Heart right ventricle (tissue), 16 donors: ENCODE measurements at regions not wholly inside any gene's neighbourhood (a gene's known extent, or its start where the extent isn't known, plus 50 kb on each side); places are given as distances from the start of the nearest gene placed in this dataset.

Source experiments
- ATAC-seq, 8 donors: fragments of 200-7000 bp; cut with Tn5 transposase; one replicate each; pipeline ENCODE4 v1.9.1; 2020; ENCODE audit warnings: mild to moderate bottlenecking in 8 of 8, moderate library complexity in 8 of 8, moderate number of reproducible peaks in 1 of 8
- DNase-seq, 2 donors: peaks; one replicate each; pipeline ENCODE4 v3.0.0-alpha.2; 2020
- H3K27ac ChIP-seq, 10 donors: fragments of 200-600 bp; sonication (generic) in 2 of 10; one replicate each; pipeline versions ENCODE4 v1.5.0 to v1.8.0; 2020 to 2022; ENCODE audit warnings: mild to moderate bottlenecking in 3 of 10
- H3K27me3 ChIP-seq, 7 donors: fragments of 200-600 bp; one replicate each; pipeline ENCODE4 v1.8.0; 2021 to 2022; ENCODE audit warnings: mild to moderate bottlenecking in 2 of 7
- H3K36me3 ChIP-seq, 9 donors: fragments of 200-600 bp; sonication (generic) in 1 of 9; one replicate each; pipeline versions ENCODE4 v1.5.0 to v1.8.0; 2020 to 2022; ENCODE audit warnings: mild to moderate bottlenecking in 2 of 9
- H3K4me1 ChIP-seq, 9 donors: fragments of 200-600 bp; sonication (generic) in 1 of 9; one replicate each; pipeline versions ENCODE4 v1.5.0 to v1.8.0; 2020 to 2022; ENCODE audit warnings: mild to moderate bottlenecking in 4 of 9
- H3K4me3 ChIP-seq, 10 donors: fragments of 200-600 bp; sonication (generic) in 2 of 10; one replicate each; pipeline versions ENCODE4 v1.5.0 to v1.8.0; 2020 to 2022; ENCODE audit warnings: mild to moderate bottlenecking in 7 of 10, moderate library complexity in 2 of 10
- H3K9me3 ChIP-seq, 11 donors: fragments of 200-600 bp in 10 of 11; sonication (generic) in 2 of 11; one replicate each; pipeline versions ENCODE4 v1.5.0 to v1.8.0; 2013 to 2022; ENCODE audit warnings: mild to moderate bottlenecking in 2 of 11, control low read depth in 1 of 11, moderate library complexity in 1 of 11
- WGBS, 2 donors: extraction: QIAGEN DNeasy Blood & Tissue Kit; methylation state at CpG; one replicate each; pipeline ENCODE4 v1.1.7; 2013; ENCODE audit warnings: inconsistent platforms in 1 of 2; 5-methylcytosine and 5-hydroxymethylcytosine counted together
- intact Hi-C, 10 donors: fragments of 100-400 bp; cut with DNase I; formaldehyde crosslinking; loops; one replicate each; pipeline versions ENCODE4 v1.11.1 to v1.14.2; 2022
- TF ChIP-seq, protein P1 (sequence below), 9 donors: fragments of 200-600 bp; sonication (generic) in 2 of 9; IDR thresholded peaks; one replicate each; pipeline versions ENCODE4 v1.5.0 to v1.8.0; 2021 to 2022; ENCODE audit warnings: antibody characterized with exemption in 9 of 9, mild to moderate bottlenecking in 5 of 9, moderate library complexity in 1 of 9
- donor health status: Arrhythmogenic right ventricular cardiomyopathy.
- donor health status: ischemic (EF 13 %, LVEDD 7.1; RV severe dilation, severe dysfunction).
- donor health status: healthy with polysubstance abuse.
- donor health status: DM: no; HTN: yes; CAD: no.
- donor health status: DM: no; HTN: no; CAD: no.
- donor health status: ischemic (EF 25% LVEDD 6.9; RV normal size, moderate dysfunction).
- donor health status: ischemic (EF 25% LVEDD 5.7; RV mildly dilated, moderate dysfunction).
- donor health status: healthy.
- donor health status: DM: yes; HTN: yes; CAD: no.
- donor health status: Ischemic cardiomyopathy.
- donor health status: ischemic (EF 35%, LVEDD 5.7; RV mildly dilated, moderate dysfunction).
- donor health status: nonischemic (EF 11% LVEDD 7.7; RV severe dilation, severe dysfunction).
- donor health status: DM: yes; HTN: yes; CAD: no.
- donor health status: PGD.
- donor health status: ischemic (EF 29% LVEDD 5.4; RV normal size, mild dysfunction).
- donor health status: nonischemic (EF 23%, LVEDD 6.1; RV moderate dilation, normal function).

DNA sequence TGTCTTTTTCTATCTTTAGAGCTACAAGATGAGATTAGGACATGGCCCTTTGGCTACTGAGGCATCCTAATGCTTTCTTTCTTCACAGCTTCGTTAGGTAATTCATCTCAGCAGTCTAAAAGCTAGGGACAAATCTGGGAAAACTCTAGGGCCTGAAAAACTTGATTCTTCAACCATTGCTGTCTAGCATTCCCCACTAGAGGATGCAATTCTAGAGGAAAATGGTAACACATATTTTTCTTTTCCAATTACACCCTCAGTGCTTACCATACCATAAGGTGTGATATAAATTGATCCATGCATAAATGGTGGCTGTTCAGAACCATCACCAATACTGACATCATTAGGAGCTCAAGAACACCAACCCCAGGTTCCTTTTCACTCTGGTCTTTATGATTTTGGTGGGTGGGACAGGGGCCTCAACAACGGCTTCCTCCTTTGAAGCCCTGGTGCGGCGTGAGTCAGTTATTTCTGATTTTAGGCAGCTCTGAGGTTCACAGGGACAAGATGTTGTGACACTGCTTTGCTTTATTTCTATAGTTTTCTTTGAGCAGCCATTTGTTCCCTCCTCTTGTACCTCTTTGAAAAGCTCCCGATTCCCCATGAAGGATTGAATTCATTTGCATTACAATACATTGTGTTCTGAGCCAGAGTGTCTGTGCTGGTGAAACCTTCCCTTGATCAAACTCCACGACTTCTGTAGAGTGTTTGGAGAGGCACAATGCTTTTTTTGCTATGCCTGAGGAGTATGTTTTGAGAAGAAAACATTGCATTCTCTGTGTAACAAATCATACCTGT lies 526.0 kb upstream of the TRPC7 start:
- WGBS, 2 donors: 66 to 67% methylated on average over 6 of the region's 6 CpGs
- DNase-seq (no peak), ATAC-seq (no peak)
- TF ChIP-seq, protein P1, sequence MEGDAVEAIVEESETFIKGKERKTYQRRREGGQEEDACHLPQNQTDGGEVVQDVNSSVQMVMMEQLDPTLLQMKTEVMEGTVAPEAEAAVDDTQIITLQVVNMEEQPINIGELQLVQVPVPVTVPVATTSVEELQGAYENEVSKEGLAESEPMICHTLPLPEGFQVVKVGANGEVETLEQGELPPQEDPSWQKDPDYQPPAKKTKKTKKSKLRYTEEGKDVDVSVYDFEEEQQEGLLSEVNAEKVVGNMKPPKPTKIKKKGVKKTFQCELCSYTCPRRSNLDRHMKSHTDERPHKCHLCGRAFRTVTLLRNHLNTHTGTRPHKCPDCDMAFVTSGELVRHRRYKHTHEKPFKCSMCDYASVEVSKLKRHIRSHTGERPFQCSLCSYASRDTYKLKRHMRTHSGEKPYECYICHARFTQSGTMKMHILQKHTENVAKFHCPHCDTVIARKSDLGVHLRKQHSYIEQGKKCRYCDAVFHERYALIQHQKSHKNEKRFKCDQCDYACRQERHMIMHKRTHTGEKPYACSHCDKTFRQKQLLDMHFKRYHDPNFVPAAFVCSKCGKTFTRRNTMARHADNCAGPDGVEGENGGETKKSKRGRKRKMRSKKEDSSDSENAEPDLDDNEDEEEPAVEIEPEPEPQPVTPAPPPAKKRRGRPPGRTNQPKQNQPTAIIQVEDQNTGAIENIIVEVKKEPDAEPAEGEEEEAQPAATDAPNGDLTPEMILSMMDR (IDR thresholded peaks at IDR 0.05): no peak
- H3K4me3 ChIP-seq: no peak overlapping the region
- intact Hi-C loops: no loop called here
- H3K27ac ChIP-seq: no peak overlapping the region
- peaks cover 0 to 8% (median 0%) of the 10 kb centered on the region in 9 donors for H3K4me1 ChIP-seq
- no peaks in the 10 kb centered on the region for H3K9me3 ChIP-seq
- no peaks in the 10 kb centered on the region for H3K27me3 ChIP-seq
- H3K36me3 ChIP-seq: no peaks in the 10 kb centered on the region

- ATAC-seq (no peak), DNase-seq (no peak)
- H3K27me3 ChIP-seq: no peaks in the 10 kb centered on the region
- H3K4me3 ChIP-seq: no peak overlapping the region
- no peak overlapping the region for H3K27ac ChIP-seq
- TF ChIP-seq, protein P1 (IDR thresholded peaks at IDR 0.05): no peak
- no peaks in the 10 kb centered on the region for H3K36me3 ChIP-seq
- 68 to 81% methylated on average over 2 of the region's 2 CpGs for WGBS, 2 donors
- H3K4me1 ChIP-seq: peaks cover 0 to 8% (median 0%) of the 10 kb centered on the region in 9 donors
- intact Hi-C loops: no loop called here
- H3K9me3 ChIP-seq: no peaks in the 10 kb centered on the region
These were observed 525.2 kb upstream of the TRPC7 start for GRCh38 chr5:136890431-136891148.

- H3K4me3 ChIP-seq: no peak overlapping the region
- H3K9me3 ChIP-seq: peaks cover 0 to 12% (median 0%) of the 10 kb centered on the region in 11 donors
- TF ChIP-seq, protein P1 (IDR thresholded peaks at IDR 0.05): no peak
- H3K36me3 ChIP-seq: no peaks in the 10 kb centered on the region
- no peak for DNase-seq
- intact Hi-C loops: no loop called here
- no peaks in the 10 kb centered on the region for H3K4me1 ChIP-seq
- no peak for ATAC-seq
- H3K27ac ChIP-seq: no peak overlapping the region
- whole genome bisulfite sequencing, 2 donors: 74 to 81% methylated on average over 3 of the region's 3 CpGs
- H3K27me3 ChIP-seq: no peaks in the 10 kb centered on the region
These were observed 521.3 kb upstream of the TRPC7 start for GRCh38 chr5:136886608-136887007.

DNA sequence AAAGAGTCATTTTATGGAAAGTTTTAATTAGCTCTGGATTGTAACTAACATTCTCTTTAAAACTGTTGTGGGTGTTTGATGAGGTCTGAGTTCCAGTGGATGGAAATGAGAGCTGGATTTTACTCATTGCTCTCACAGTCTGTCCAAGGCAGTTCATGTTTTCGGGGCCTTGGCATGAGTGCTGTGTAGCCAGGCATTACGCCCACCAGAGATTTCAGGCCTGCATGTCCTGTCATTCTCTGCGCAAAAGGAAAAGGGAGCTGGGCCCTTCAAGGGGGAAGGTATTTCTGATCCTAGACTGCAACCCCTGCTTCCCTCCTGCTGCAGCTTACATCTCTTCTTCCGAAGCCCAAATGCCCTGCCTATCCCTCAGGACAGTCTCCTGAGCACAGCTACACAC lies 499.6 kb upstream of the TRPC7 start:
- 84 to 88% methylated on average over 4 of the region's 4 CpGs for WGBS, 2 donors
- H3K27me3 ChIP-seq: no peaks in the 10 kb centered on the region
- H3K27ac ChIP-seq: no peak overlapping the region
- H3K4me3 ChIP-seq: no peak overlapping the region
- no peaks in the 10 kb centered on the region for H3K36me3 ChIP-seq
- no peaks in the 10 kb centered on the region for H3K9me3 ChIP-seq
- ATAC-seq: no peak
- DNase-seq: no peak
- intact Hi-C loops: no loop called here
- no peaks in the 10 kb centered on the region for H3K4me1 ChIP-seq
- TF ChIP-seq, protein P1 (IDR thresholded peaks at IDR 0.05): no peak
